Lower lobe of right lung (tissue), 2 donors: ENCODE measurements at regions not wholly inside any gene's neighbourhood (a gene's known extent, or its start where the extent isn't known, plus 50 kb on each side); places are given as distances from the start of the nearest gene placed in this dataset.

Experiments
- ATAC-seq, 2 donors: fragments of 200-7000 bp; cut with Tn5 transposase; one replicate each; pipeline ENCODE4 v1.9.1; 2020 to 2022; ENCODE audit warnings: mild to moderate bottlenecking in 2 of 2, moderate library complexity in 2 of 2
- DNase-seq: peaks from one replicate; pipeline ENCODE4 v3.0.0-alpha.2; 2020
- H3K27ac ChIP-seq: fragments of 200-600 bp; one replicate; pipeline ENCODE4 v1.8.0; 2022
- H3K27me3 ChIP-seq: fragments of 200-600 bp; one replicate; pipeline ENCODE4 v1.8.0; 2022; ENCODE audit warnings: low read depth
- H3K36me3 ChIP-seq: fragments of 200-600 bp; one replicate; pipeline ENCODE4 v1.8.0; 2022; ENCODE audit warnings: mild to moderate bottlenecking
- H3K4me1 ChIP-seq: fragments of 200-600 bp; one replicate; pipeline ENCODE4 v1.8.0; 2022
- H3K4me3 ChIP-seq: fragments of 200-600 bp; one replicate; pipeline ENCODE4 v1.8.0; 2022; ENCODE audit warnings: mild to moderate bottlenecking
- H3K9me3 ChIP-seq: fragments of 200-600 bp; one replicate; pipeline ENCODE4 v1.8.0; 2022
- CTCF ChIP-seq: fragments of 200-600 bp; IDR thresholded peaks from one replicate; pipeline ENCODE4 v1.8.0; 2022; ENCODE audit warnings: antibody characterized with exemption, mild to moderate bottlenecking
- intact Hi-C: fragments of 100-400 bp; cut with DNase I; formaldehyde crosslinking; loops from one replicate; pipeline ENCODE4 v1.11.0; 2022
- donor health status: DM: no; HTN: yes; CAD: no; lungs with severe emphysema.

GRCh38 chr20:40808936-40809335 is 119.9 kb upstream of the MAFB start:
- TF ChIP-seq CTCF = no peak
- no peak overlapping the region for H3K4me3 ChIP-seq
- H3K27ac ChIP-seq = no peak overlapping the region
- ATAC-seq (no peak), DNase-seq (no peak)
- no peaks in the 10 kb centered on the region for H3K36me3 ChIP-seq
- H3K27me3 ChIP-seq = peaks cover 5% of the 10 kb centered on the region
- no peaks in the 10 kb centered on the region for H3K4me1 ChIP-seq
- intact Hi-C loops = no loop called here
- no peaks in the 10 kb centered on the region for H3K9me3 ChIP-seq

GRCh38 chr20:40809361-40809760 is 120.3 kb upstream of the MAFB start:
- no peak for DNase-seq
- Histone ChIP-seq H3K9me3 (no peaks in the 10 kb centered on the region), H3K4me1 (no peaks in the 10 kb centered on the region), H3K27me3 (peaks cover 5% of the 10 kb centered on the region), H3K4me3 (no peak overlapping the region), H3K36me3 (no peaks in the 10 kb centered on the region), H3K27ac (no peak overlapping the region)
- TF ChIP-seq CTCF = no peak
- no peak for ATAC-seq
- intact Hi-C loops = no loop called here

GRCh38 chr20:40810332-40811000 is 121.4 kb upstream of the MAFB start:
- DNase-seq (no peak), ATAC-seq (no peak)
- no peak overlapping the region for H3K27ac ChIP-seq
- no peaks in the 10 kb centered on the region for H3K36me3 ChIP-seq
- no peak for TF ChIP-seq CTCF
- intact Hi-C loops = no loop called here
- peaks cover 5% of the 10 kb centered on the region for H3K27me3 ChIP-seq
- no peak overlapping the region for H3K4me3 ChIP-seq
- no peaks in the 10 kb centered on the region for H3K4me1 ChIP-seq
- no peaks in the 10 kb centered on the region for H3K9me3 ChIP-seq

GRCh38 chr20:40811004-40811403 is 122.0 kb upstream of the MAFB start:
- Histone ChIP-seq H3K27ac (no peak overlapping the region), H3K4me3 (no peak overlapping the region), H3K9me3 (no peaks in the 10 kb centered on the region), H3K4me1 (no peaks in the 10 kb centered on the region), H3K27me3 (peaks cover 5% of the 10 kb centered on the region), H3K36me3 (no peaks in the 10 kb centered on the region)
- intact Hi-C loops = no loop called here
- no peak for TF ChIP-seq CTCF
- DNase-seq (no peak), ATAC-seq (no peak)

GRCh38 chr20:40811660-40812414 is 122.8 kb upstream of the MAFB start:
- no peaks in the 10 kb centered on the region for H3K4me1 ChIP-seq
- no peak overlapping the region for H3K4me3 ChIP-seq
- no peak overlapping the region for H3K27ac ChIP-seq
- intact Hi-C loops = no loop called here
- no peaks in the 10 kb centered on the region for H3K36me3 ChIP-seq
- peak in 1 of 2 donors; percentile 16 for ATAC-seq
- H3K9me3 ChIP-seq = no peaks in the 10 kb centered on the region
- DNase-seq = no peak
- TF ChIP-seq CTCF = no peak
- H3K27me3 ChIP-seq = peaks cover 5% of the 10 kb centered on the region
